ENCODE measurements at regions not wholly inside any gene's neighbourhood (a gene's known extent, or its start where the extent isn't known, plus 50 kb on each side); places are given as distances from the start of the nearest gene placed in this dataset.
A peak's percentile ranks its signal among the peaks of the same experiment; 100 is the strongest.
"Not testable (repeated sequence)": the region's sequence is repeated elsewhere in the genome, so short reads cannot be mapped to it uniquely, and the experiment has no call there.

- not testable (repeated sequence) for DNase-seq (ENCODE audit: low read depth in 2 of 2)
These were observed 56.2 kb upstream of the TFPI start for GRCh38 chr2:187610450-187610849.

- DNase-seq (ENCODE audit: low read depth in 2 of 2): no peak
These were observed 58.6 kb upstream of the TFPI start for GRCh38 chr2:187612857-187613256.

GRCh38 chr2:187614756-187615155 lies 60.5 kb upstream of the TFPI start:
- DNase-seq (ENCODE audit: low read depth in 2 of 2): no peak

- no peak for DNase-seq (ENCODE audit: low read depth in 2 of 2)
These were observed 61.1 kb upstream of the TFPI start for GRCh38 chr2:187615364-187615763.

- no peak for DNase-seq (ENCODE audit: low read depth in 2 of 2)
These were observed 61.7 kb upstream of the TFPI start for GRCh38 chr2:187615902-187616301.

- no peak for DNase-seq (ENCODE audit: low read depth in 2 of 2)
These were observed 62.9 kb upstream of the TFPI start for GRCh38 chr2:187617120-187617519.

GRCh38 chr2:187617905-187618304 lies 63.7 kb upstream of the TFPI start:
- no peak for DNase-seq (ENCODE audit: low read depth in 2 of 2)

- DNase-seq (ENCODE audit: low read depth in 2 of 2): no peak
These were observed 64.6 kb upstream of the TFPI start for GRCh38 chr2:187618813-187619212.

- DNase-seq (ENCODE audit: low read depth in 2 of 2): no peak
These were observed 72.9 kb upstream of the TFPI start for GRCh38 chr2:187627153-187627552.

- DNase-seq (ENCODE audit: low read depth in 2 of 2): not testable (repeated sequence)
These were observed 82.6 kb upstream of the TFPI start for GRCh38 chr2:187636731-187637391.

GRCh38 chr2:187637392-187637740 lies 83.1 kb upstream of the TFPI start:
- DNase-seq (ENCODE audit: low read depth in 2 of 2): not testable (repeated sequence)

GRCh38 chr2:187637771-187638170 lies 83.5 kb upstream of the TFPI start:
- not testable (repeated sequence) for DNase-seq (ENCODE audit: low read depth in 2 of 2)

GRCh38 chr2:187638840-187639239 lies 84.6 kb upstream of the TFPI start:
- no peak for DNase-seq (ENCODE audit: low read depth in 2 of 2)

- no peak for DNase-seq (ENCODE audit: low read depth in 2 of 2)
These were observed 86.8 kb upstream of the TFPI start for GRCh38 chr2:187640926-187641510.

GRCh38 chr2:187642498-187642897 lies 88.3 kb upstream of the TFPI start:
- no peak for DNase-seq (ENCODE audit: low read depth in 2 of 2)

GRCh38 chr2:187644486-187644885 lies 90.3 kb upstream of the TFPI start:
- DNase-seq (ENCODE audit: low read depth in 2 of 2): no peak

- peak; percentile 14 to 54 for DNase-seq (ENCODE audit: low read depth in 2 of 2)
These were observed 90.7 kb upstream of the TFPI start for GRCh38 chr2:187644981-187645380.

- no peak for DNase-seq (ENCODE audit: low read depth in 2 of 2)
These were observed 92.3 kb upstream of the TFPI start for GRCh38 chr2:187646556-187646955.

GRCh38 chr2:187654535-187654934 lies 100.3 kb upstream of the TFPI start:
- peak in 1 of 2 donors; percentile 1 for DNase-seq (ENCODE audit: low read depth in 2 of 2)

GRCh38 chr2:187655001-187655400 lies 100.8 kb upstream of the TFPI start:
- DNase-seq (ENCODE audit: low read depth in 2 of 2): no peak

GRCh38 chr2:187656123-187656522 lies 101.9 kb upstream of the TFPI start:
- no peak for DNase-seq (ENCODE audit: low read depth in 2 of 2)

- peak in 1 of 2 donors; percentile 19 for DNase-seq (ENCODE audit: low read depth in 2 of 2)
These were observed 104.8 kb upstream of the TFPI start for GRCh38 chr2:187658952-187659525.

- DNase-seq (ENCODE audit: low read depth in 2 of 2): not testable (repeated sequence)
These were observed 121.8 kb upstream of the TFPI start for GRCh38 chr2:187676050-187676449.

Data from dermis microvascular lymphatic vessel endothelial cell (primary cell).